Activated CD4-positive, alpha-beta memory T cell treated with anti-CD3 and anti-CD28 coated beads, Interleukin-2, amount 10 ng/mL, durations not matched to agents 7 days and 5 days (primary cell): ENCODE measurements at regions not wholly inside any gene's neighbourhood (a gene's known extent, or its start where the extent isn't known, plus 50 kb on each side); places are given as distances from the start of the nearest gene placed in this dataset.

Experiments used
- CTCF ChIA-PET: fragments of 350-600 bp; sonication (Branson Sonifier 250); formaldehyde crosslinking; loops from one replicate; lab custom pipeline; 2021; ENCODE audit warnings: antibody characterized with exemption, inconsistent platforms; lab: Charles Lee
- POLR2A ChIA-PET: fragments of 350-600 bp; sonication (Branson Sonifier 250); formaldehyde crosslinking; loops from one replicate; lab custom pipeline; 2021; ENCODE audit warnings: antibody characterized with exemption; lab: Charles Lee
- DNase-seq: peaks from one replicate; pipeline ENCODE4 v3.0.0-alpha.2; 2020
- H3K27ac Mint-ChIP-seq: one replicate; pipeline ENCODE4 v1.8.0; 2021; ENCODE audit warnings: mild to moderate bottlenecking, mixed read lengths
- H3K27me3 Mint-ChIP-seq: one replicate; pipeline ENCODE4 v1.8.0; 2021; ENCODE audit warnings: mixed read lengths
- H3K36me3 Mint-ChIP-seq: one replicate; pipeline ENCODE4 v1.8.0; 2021; ENCODE audit warnings: low read depth, mixed read lengths
- H3K4me1 Mint-ChIP-seq: one replicate; pipeline ENCODE4 v1.8.0; 2021; ENCODE audit warnings: mixed read lengths
- H3K4me3 Mint-ChIP-seq: one replicate; pipeline ENCODE4 v1.8.0; 2021; ENCODE audit warnings: mild to moderate bottlenecking, mixed read lengths
- H3K9me3 Mint-ChIP-seq: one replicate; pipeline ENCODE4 v1.8.0; 2021; ENCODE audit warnings: mixed read lengths

- DNase-seq, result no peak
- H3K9me3 Mint-ChIP-seq, result peaks cover 2% of the 10 kb centered on the region
- H3K4me3 Mint-ChIP-seq, result no peak overlapping the region
- peaks cover 4% of the 10 kb centered on the region for H3K27me3 Mint-ChIP-seq
- ChIA-PET CTCF (interaction anchor here (0.6 kb wide), 1 partner anchor 643 kb away, joined by 6 read pairs; no protein-coding TSS in a partner anchor), POLR2A (no interaction called here)
- H3K36me3 Mint-ChIP-seq, result no peaks in the 10 kb centered on the region
- H3K4me1 Mint-ChIP-seq, result no peaks in the 10 kb centered on the region
- no peak overlapping the region for H3K27ac Mint-ChIP-seq
Measured at GRCh38 chr12:76268267-76268666, 79.9 kb downstream of the BBS10 start.

GRCh38 chr12:76266797-76267196 is 81.4 kb downstream of the BBS10 start:
- Mint-ChIP-seq H3K9me3 (peaks cover 2% of the 10 kb centered on the region), H3K27ac (no peak overlapping the region), H3K4me3 (no peak overlapping the region), H3K4me1 (no peaks in the 10 kb centered on the region), H3K27me3 (peaks cover 7% of the 10 kb centered on the region), H3K36me3 (no peaks in the 10 kb centered on the region)
- CTCF ChIA-PET, result no interaction called here
- POLR2A ChIA-PET, result no interaction called here
- no peak for DNase-seq

DNA sequence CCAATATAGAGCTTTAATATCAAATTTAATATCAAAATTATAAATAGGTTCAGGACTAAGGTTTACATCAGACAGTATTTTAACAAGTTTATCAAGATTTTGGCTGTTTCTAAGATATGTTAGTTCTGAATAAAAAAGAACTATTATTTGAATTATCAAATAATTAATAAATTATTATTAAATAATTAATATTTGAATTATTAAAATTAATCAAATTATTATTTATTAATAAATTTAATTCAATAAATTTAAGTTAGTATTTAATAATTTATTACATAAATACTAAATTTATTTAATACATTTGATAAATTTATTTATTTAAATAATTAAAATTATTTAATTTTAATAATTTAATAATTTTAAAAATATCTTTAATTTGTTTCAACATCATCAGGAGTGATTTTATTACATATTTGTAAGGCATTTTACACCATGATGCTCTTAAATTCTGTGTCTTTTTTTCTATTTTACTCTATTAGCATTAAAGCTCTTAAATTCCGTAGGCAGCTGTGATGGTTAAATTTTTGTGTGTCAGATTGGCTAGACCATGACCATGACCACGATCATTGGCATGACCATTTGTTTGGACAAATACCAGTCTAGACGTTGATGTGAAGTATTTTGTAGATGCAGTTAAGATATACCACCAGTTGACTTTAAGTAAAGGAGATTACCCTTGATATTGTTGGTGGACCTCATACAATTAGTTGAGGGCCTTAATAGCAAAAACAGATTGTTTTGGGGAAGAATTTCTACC is 82.6 kb downstream of the BBS10 start:
- CTCF ChIA-PET, result no interaction called here
- H3K4me3 Mint-ChIP-seq, result no peak overlapping the region
- POLR2A ChIA-PET, result no interaction called here
- H3K36me3 Mint-ChIP-seq, result no peaks in the 10 kb centered on the region
- H3K27me3 Mint-ChIP-seq, result peaks cover 6% of the 10 kb centered on the region
- H3K4me1 Mint-ChIP-seq, result no peaks in the 10 kb centered on the region
- peaks cover 2% of the 10 kb centered on the region for H3K9me3 Mint-ChIP-seq
- H3K27ac Mint-ChIP-seq, result no peak overlapping the region
- DNase-seq, result no peak

DNA sequence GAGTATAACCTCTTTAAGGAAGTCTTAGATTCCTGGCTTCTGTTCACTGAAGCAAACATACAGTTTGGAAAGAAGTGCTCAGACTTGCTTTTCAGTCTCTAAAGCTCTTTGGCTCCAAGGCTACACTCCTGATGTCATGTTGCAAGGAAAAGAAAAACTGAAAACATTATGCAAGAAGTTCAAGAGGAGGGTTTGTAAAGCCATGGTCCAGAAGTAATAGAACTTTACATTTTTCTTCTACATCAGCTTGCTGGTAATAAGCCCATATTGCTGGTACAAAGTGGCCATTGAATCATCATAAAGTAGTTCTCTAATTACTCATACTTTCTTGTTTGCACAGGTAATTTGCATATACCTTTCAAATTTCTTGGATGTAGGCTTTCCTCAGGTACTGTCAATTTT is 83.6 kb downstream of the BBS10 start:
- Mint-ChIP-seq H3K4me3 (no peak overlapping the region), H3K27me3 (peaks cover 6% of the 10 kb centered on the region), H3K9me3 (peaks cover 2% of the 10 kb centered on the region), H3K27ac (no peak overlapping the region), H3K36me3 (no peaks in the 10 kb centered on the region), H3K4me1 (no peaks in the 10 kb centered on the region)
- ChIA-PET CTCF (no interaction called here), POLR2A (interaction anchor here (0.7 kb wide), 1 partner anchor 84 kb away, joined by 3 read pairs; the partner anchor contains the start of gene BBS10)
- DNase-seq, result no peak

- POLR2A ChIA-PET, result no interaction called here
- Mint-ChIP-seq H3K4me3 (no peak overlapping the region), H3K27ac (no peak overlapping the region), H3K36me3 (no peaks in the 10 kb centered on the region), H3K9me3 (peaks cover 2% of the 10 kb centered on the region), H3K27me3 (peaks cover 6% of the 10 kb centered on the region), H3K4me1 (no peaks in the 10 kb centered on the region)
- DNase-seq, result no peak
- CTCF ChIA-PET, result no interaction called here
Measured at GRCh38 chr12:76263696-76264095, 84.5 kb downstream of the BBS10 start.

DNA sequence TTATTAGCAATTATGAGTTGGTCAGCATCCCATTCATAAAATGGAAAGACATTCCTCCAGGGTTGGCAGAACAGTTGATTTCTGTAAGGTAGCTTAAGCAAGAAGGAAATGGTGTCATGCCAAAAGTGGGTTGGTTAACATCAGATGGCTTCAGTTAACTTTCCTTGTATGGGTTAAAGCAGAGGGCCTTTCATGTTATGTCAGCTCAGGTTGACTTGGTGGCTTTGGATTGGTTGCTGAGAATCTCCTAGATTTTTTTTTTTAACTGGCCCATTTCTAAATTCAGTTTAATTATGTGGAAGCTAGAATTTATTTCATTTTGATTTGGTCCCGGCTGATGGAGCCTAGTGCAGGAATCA is 87.8 kb downstream of the BBS10 start:
- Mint-ChIP-seq H3K27me3 (peaks cover 4% of the 10 kb centered on the region), H3K27ac (no peak overlapping the region), H3K4me1 (no peaks in the 10 kb centered on the region), H3K9me3 (no peaks in the 10 kb centered on the region), H3K4me3 (no peak overlapping the region), H3K36me3 (no peaks in the 10 kb centered on the region)
- ChIA-PET CTCF (no interaction called here), POLR2A (no interaction called here)
- DNase-seq, result no peak

DNA sequence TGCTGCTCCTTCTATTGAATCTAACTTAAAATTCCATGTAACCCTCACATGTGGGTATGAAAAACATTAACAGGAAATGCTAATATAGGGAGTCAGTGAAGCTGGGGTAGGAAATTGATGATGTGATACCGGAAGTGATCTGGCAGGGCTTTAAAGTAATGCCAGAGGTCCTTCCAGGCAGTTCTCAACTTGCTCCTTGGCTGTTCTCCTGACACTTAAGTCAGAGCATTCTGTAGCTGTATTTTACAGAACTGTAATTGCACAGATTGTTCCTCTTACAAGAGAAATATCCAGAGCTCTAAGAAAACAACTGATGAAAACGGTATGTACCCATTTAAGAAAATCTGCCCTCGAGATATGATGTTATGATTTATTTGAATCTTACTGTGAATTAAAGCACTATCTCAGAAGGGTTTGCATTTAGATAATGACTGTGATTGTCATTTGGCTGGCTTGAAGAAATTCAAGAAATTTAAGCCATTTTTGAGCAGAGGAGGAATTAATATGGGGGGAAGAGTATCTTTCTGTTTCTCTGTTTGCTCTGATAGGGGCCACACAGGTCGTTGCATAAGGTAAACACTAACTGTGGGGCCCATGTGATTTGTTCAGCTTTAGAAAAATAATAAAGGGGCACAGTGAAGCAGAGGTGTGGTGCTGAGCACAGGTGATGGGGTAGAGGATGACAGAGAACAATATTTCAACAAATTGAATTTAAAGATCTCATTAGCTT is 88.4 kb downstream of the BBS10 start:
- DNase-seq, result no peak
- no peak overlapping the region for H3K27ac Mint-ChIP-seq
- H3K4me1 Mint-ChIP-seq, result peaks cover 2% of the 10 kb centered on the region
- ChIA-PET CTCF (no interaction called here), POLR2A (no interaction called here)
- peaks cover 4% of the 10 kb centered on the region for H3K27me3 Mint-ChIP-seq
- H3K4me3 Mint-ChIP-seq, result no peak overlapping the region
- H3K36me3 Mint-ChIP-seq, result no peaks in the 10 kb centered on the region
- H3K9me3 Mint-ChIP-seq, result no peaks in the 10 kb centered on the region

DNA sequence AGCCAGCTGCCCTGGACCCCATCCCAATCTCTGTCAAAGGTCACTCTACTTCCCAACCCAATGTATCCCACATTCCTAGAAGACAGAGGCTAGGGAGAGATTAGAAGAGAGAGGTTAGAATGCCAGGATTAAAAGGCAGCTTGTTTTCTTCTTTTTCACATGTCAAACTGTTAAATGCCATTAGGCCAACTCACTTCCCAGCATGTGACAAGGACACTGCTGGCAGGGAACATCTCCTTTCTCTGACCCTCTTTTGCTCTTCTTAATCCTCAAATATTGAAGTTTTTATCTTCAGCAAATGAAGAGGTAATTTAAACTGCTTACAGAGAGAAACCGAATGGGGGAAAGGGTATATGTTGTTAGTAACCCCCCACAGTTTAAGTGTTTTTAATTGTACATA is 89.1 kb downstream of the BBS10 start:
- no peaks in the 10 kb centered on the region for H3K36me3 Mint-ChIP-seq

GRCh38 chr12:76256904-76257303 is 91.3 kb downstream of the BBS10 start:
- Mint-ChIP-seq H3K36me3 (no peaks in the 10 kb centered on the region), H3K9me3 (no peaks in the 10 kb centered on the region)
- CTCF ChIA-PET, result no interaction called here

More for the DNA sequence above, 89.1 kb downstream of the BBS10 start:
- Mint-ChIP-seq H3K27me3 (peaks cover 4% of the 10 kb centered on the region), H3K27ac (no peak overlapping the region), H3K9me3 (no peaks in the 10 kb centered on the region), H3K4me1 (peaks cover 2% of the 10 kb centered on the region), H3K4me3 (no peak overlapping the region)
- POLR2A ChIA-PET, result no interaction called here
- no peak for DNase-seq
- CTCF ChIA-PET, result no interaction called here

GRCh38 chr12:76256321-76256720 is 91.9 kb downstream of the BBS10 start:
- no peaks in the 10 kb centered on the region for H3K9me3 Mint-ChIP-seq
- peaks cover 2% of the 10 kb centered on the region for H3K4me1 Mint-ChIP-seq
- ChIA-PET POLR2A (no interaction called here), CTCF (no interaction called here)
- H3K4me3 Mint-ChIP-seq, result no peak overlapping the region
- H3K27ac Mint-ChIP-seq, result no peak overlapping the region
- no peak for DNase-seq
- H3K27me3 Mint-ChIP-seq, result no peaks in the 10 kb centered on the region
- H3K36me3 Mint-ChIP-seq, result no peaks in the 10 kb centered on the region

More at GRCh38 chr12:76256904-76257303, 91.3 kb downstream of the BBS10 start:
- no peak overlapping the region for H3K4me3 Mint-ChIP-seq
- DNase-seq, result no peak
- H3K27ac Mint-ChIP-seq, result no peak overlapping the region
- no peaks in the 10 kb centered on the region for H3K27me3 Mint-ChIP-seq
- POLR2A ChIA-PET, result no interaction called here
- peaks cover 2% of the 10 kb centered on the region for H3K4me1 Mint-ChIP-seq

- H3K27ac Mint-ChIP-seq, result no peak overlapping the region
- ChIA-PET POLR2A (no interaction called here), CTCF (no interaction called here)
- no peaks in the 10 kb centered on the region for H3K9me3 Mint-ChIP-seq
- DNase-seq, result no peak
- no peaks in the 10 kb centered on the region for H3K36me3 Mint-ChIP-seq
- H3K27me3 Mint-ChIP-seq, result no peaks in the 10 kb centered on the region
- no peak overlapping the region for H3K4me3 Mint-ChIP-seq
- H3K4me1 Mint-ChIP-seq, result peaks cover 2% of the 10 kb centered on the region
Measured at GRCh38 chr12:76255692-76256091, 92.5 kb downstream of the BBS10 start.

DNA sequence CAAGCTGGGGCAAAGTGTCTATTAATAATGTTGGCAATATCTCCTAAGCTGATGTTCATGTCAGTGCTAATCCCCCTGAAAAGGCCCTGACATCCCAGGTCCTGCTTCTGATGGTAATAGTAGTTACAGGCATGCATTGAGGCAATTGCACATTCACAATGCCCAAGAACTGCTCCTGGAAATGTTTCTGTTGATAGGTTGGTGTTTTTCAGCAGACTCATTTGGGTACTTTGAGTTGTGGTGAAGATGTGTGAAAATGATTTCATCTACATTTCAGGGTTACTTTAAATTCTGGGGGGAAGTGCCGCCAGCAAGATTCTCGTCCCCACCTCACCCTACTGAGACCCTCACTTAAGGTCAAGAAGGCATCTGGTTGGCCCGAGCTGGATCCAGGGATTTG is 92.9 kb downstream of the BBS10 start:
- H3K4me1 Mint-ChIP-seq, result peaks cover 2% of the 10 kb centered on the region

DNA sequence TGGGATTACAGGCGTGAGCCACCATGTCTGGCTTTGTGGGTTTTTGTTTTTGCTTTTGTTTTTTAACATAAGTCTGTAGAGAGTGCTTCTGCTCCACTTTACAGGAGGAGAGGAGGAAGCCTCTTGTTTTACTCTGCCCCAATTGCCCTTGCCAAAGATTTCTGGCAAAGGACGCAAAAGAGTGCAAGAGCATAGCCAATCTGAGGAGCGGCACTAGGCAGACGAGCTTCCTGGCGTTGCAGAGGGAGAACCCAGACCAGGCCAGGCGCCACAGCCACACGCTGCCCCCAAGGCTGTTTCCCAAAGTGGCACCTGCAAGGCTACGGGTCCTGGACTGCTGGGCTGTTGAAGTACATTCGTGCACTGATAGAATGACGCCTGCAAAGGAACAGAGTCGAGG is 96.2 kb downstream of the BBS10 start:
- CTCF ChIA-PET, result no interaction called here
- Mint-ChIP-seq H3K27ac (no peak overlapping the region), H3K4me1 (peaks cover 2% of the 10 kb centered on the region), H3K4me3 (no peak overlapping the region), H3K27me3 (peaks cover 4% of the 10 kb centered on the region), H3K9me3 (no peaks in the 10 kb centered on the region), H3K36me3 (no peaks in the 10 kb centered on the region)
- POLR2A ChIA-PET, result no interaction called here
- DNase-seq, result no peak

More for the DNA sequence above, 92.9 kb downstream of the BBS10 start:
- no peak for DNase-seq
- ChIA-PET CTCF (no interaction called here), POLR2A (no interaction called here)
- Mint-ChIP-seq H3K36me3 (no peaks in the 10 kb centered on the region), H3K27me3 (no peaks in the 10 kb centered on the region), H3K4me3 (no peak overlapping the region), H3K9me3 (no peaks in the 10 kb centered on the region), H3K27ac (no peak overlapping the region)

- Mint-ChIP-seq H3K4me1 (peaks cover 1% of the 10 kb centered on the region), H3K27ac (no peak overlapping the region), H3K36me3 (no peaks in the 10 kb centered on the region), H3K9me3 (no peaks in the 10 kb centered on the region), H3K27me3 (peaks cover 16% of the 10 kb centered on the region), H3K4me3 (no peak overlapping the region)
- ChIA-PET CTCF (no interaction called here), POLR2A (no interaction called here)
- no peak for DNase-seq
Measured at GRCh38 chr12:76250256-76250655, 98.0 kb downstream of the BBS10 start.
